ENCODE measurements at regions not wholly inside any gene's neighbourhood (a gene's known extent, or its start where the extent isn't known, plus 50 kb on each side); places are given as distances from the start of the nearest gene placed in this dataset.
A peak's percentile ranks its signal among the peaks of the same experiment; 100 is the strongest.

DNA sequence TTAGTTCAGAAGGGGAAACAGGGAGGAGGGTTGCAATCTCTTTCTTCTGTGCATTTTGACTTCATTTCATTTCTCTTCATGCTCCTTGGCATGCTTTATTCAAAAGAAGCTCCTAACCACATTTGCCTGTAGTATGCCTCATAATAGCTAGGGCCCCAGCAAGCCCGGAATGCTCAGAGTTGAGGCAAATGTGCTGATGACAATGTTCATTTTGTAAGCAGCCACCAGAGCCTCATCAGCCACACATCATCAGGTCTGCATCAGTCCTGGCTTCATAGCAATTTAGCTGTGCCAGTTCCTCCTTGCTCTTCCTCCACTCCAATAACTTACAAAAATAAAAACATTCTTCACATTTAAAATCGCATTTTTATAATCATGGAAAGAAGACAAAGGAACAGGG, 65.4 kb upstream of the MMADHC start:
- ATAC-seq (peak in 2 of 4 donors; percentile 16 to 43), DNase-seq (peak in 1 of 5 donors; percentile 33)
- no peaks in the 10 kb centered on the region for H3K36me3 ChIP-seq
- H3K27ac ChIP-seq, result no peak overlapping the region
- no peak overlapping the region for H3K4me3 ChIP-seq
- no peaks in the 10 kb centered on the region for H3K27me3 ChIP-seq
- TF ChIP-seq POLR2A (IDR thresholded peaks at IDR 0.05), result no peak
- TF ChIP-seq, protein P1, sequence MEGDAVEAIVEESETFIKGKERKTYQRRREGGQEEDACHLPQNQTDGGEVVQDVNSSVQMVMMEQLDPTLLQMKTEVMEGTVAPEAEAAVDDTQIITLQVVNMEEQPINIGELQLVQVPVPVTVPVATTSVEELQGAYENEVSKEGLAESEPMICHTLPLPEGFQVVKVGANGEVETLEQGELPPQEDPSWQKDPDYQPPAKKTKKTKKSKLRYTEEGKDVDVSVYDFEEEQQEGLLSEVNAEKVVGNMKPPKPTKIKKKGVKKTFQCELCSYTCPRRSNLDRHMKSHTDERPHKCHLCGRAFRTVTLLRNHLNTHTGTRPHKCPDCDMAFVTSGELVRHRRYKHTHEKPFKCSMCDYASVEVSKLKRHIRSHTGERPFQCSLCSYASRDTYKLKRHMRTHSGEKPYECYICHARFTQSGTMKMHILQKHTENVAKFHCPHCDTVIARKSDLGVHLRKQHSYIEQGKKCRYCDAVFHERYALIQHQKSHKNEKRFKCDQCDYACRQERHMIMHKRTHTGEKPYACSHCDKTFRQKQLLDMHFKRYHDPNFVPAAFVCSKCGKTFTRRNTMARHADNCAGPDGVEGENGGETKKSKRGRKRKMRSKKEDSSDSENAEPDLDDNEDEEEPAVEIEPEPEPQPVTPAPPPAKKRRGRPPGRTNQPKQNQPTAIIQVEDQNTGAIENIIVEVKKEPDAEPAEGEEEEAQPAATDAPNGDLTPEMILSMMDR (IDR thresholded peaks at IDR 0.05), result no peak
- intact Hi-C loops (cut with DNase I), result no loop called here
- H3K9me3 ChIP-seq, result peaks cover 0 to 7% (median 0%) of the 10 kb centered on the region in 12 donors
- peaks cover 0 to 4% (median 0%) of the 10 kb centered on the region in 12 donors for H3K4me1 ChIP-seq
- 52 to 78% (median 59%) methylated on average over 2 of the region's 2 CpGs for WGBS, 4 donors

DNA sequence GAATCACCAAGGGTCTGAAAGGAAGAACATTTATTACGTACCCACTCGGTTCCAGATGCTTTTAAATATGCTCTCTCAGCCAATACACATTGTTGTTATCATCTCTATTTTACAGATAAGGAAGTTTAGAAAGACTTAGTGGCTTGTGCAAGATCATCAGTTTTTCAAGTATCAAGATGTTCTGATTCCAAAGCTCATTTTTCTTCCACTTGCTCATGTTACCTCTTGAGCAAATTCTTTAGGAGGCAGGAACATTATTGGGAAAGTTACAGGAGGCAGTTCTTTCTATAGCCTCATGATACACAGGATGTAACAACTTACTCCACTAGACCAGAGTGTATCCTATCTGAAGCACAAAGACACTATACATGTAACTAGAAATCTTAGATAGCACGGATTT, 65.0 kb upstream of the MMADHC start:
- TF ChIP-seq POLR2A (IDR thresholded peaks at IDR 0.05), result no peak
- TF ChIP-seq, protein P1 (IDR thresholded peaks at IDR 0.05), result no peak
- Histone ChIP-seq H3K36me3 (no peaks in the 10 kb centered on the region), H3K9me3 (peaks cover 0 to 7% (median 0%) of the 10 kb centered on the region in 12 donors), H3K4me1 (peaks cover 0 to 4% (median 0%) of the 10 kb centered on the region in 12 donors), H3K27me3 (no peaks in the 10 kb centered on the region), H3K4me3 (no peak overlapping the region), H3K27ac (no peak overlapping the region)
- DNase-seq (no peak), ATAC-seq (no peak)
- WGBS, 4 donors, result 40 to 54% (median 51%) methylated on average over 3 of the region's 3 CpGs
- intact Hi-C loops (cut with DNase I), result no loop called here

DNA sequence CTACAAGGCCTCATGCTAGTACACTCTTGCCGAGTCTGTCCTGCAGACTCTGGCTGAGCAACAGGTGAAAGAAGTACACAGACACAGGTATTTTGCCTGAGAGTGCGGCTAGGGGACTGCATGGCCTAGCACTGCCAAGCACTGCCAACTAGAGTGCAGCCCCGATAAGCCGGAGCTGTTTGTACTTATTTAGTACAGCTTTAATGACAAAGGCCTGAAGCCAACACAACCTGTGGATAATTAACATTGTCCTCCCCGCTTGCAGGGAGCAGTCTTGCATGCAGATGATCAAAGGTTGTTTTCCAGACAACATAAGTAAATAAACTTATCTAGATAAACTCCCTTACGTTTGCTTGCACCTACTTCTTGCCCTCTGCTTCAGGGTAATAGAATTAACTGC, 63.7 kb upstream of the MMADHC start:
- WGBS, 4 donors, result 92 to 94% (median 93%) methylated on average over 6 of the region's 6 CpGs
- ATAC-seq, result no peak
- no peak overlapping the region for H3K27ac ChIP-seq
- peaks cover 0 to 7% (median 0%) of the 10 kb centered on the region in 12 donors for H3K9me3 ChIP-seq
- H3K36me3 ChIP-seq, result no peaks in the 10 kb centered on the region
- H3K4me3 ChIP-seq, result no peak overlapping the region
- H3K4me1 ChIP-seq, result peaks cover 0 to 4% (median 0%) of the 10 kb centered on the region in 12 donors
- TF ChIP-seq POLR2A (IDR thresholded peaks at IDR 0.05), result no peak
- TF ChIP-seq, protein P1 (IDR thresholded peaks at IDR 0.05), result no peak
- H3K27me3 ChIP-seq, result no peaks in the 10 kb centered on the region
- DNase-seq, result no peak
- intact Hi-C loops (cut with DNase I), result no loop called here

DNA sequence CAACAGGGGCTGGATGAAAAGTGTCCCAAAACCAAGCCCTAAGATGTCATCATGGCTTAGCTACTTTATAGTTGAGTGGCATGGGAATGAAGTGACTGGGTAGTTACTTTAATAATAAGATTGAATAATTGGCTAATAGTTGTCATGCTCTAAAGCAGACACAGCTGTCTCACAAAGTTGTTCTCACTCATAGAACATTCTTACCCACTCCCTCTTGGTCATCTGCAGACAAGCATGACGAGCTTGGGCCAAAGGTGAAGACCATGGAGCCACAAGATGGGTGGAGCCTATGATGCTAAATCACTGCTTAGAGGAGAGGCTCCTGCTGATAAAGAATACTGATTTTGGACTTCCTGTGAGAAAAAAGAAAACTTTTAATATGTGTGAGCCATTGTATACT, 62.4 kb upstream of the MMADHC start:
- Histone ChIP-seq H3K27me3 (no peaks in the 10 kb centered on the region), H3K4me3 (no peak overlapping the region), H3K27ac (no peak overlapping the region), H3K36me3 (no peaks in the 10 kb centered on the region), H3K4me1 (peaks cover 0 to 4% (median 0%) of the 10 kb centered on the region in 12 donors), H3K9me3 (no peaks in the 10 kb centered on the region)
- TF ChIP-seq POLR2A (IDR thresholded peaks at IDR 0.05), result no peak
- TF ChIP-seq, protein P1 (IDR thresholded peaks at IDR 0.05), result no peak
- ATAC-seq (peak in 2 of 4 donors; percentile 8 to 26), DNase-seq (no peak)
- intact Hi-C loops (cut with DNase I), result no loop called here
- 69 to 85% (median 78%) methylated on average over 1 of the region's 1 CpG for WGBS, 4 donors
